ENCODE measurements at regions not wholly inside any gene's neighbourhood (a gene's known extent, or its start where the extent isn't known, plus 50 kb on each side); places are given as distances from the start of the nearest gene placed in this dataset.
"Not testable (repeated sequence)": the region's sequence is repeated elsewhere in the genome, so short reads cannot be mapped to it uniquely, and the experiment has no call there.

- H3K9me3 Mint-ChIP-seq = peaks cover 7% of the 10 kb centered on the region in 3 donors
- H3K27ac Mint-ChIP-seq = no peak overlapping the region
- H3K36me3 Mint-ChIP-seq = no peaks in the 10 kb centered on the region
- H3K27me3 Mint-ChIP-seq = peaks cover 3% of the 10 kb centered on the region
- peaks cover 0 to 2% (median 0%) of the 10 kb centered on the region in 3 donors for H3K4me1 Mint-ChIP-seq
- H3K4me3 Mint-ChIP-seq = no peak overlapping the region
Measured at GRCh38 chrX:475926-476723, 89.4 kb upstream of the PPP2R3B start.

GRCh38 chrX:476724-477075 is 90.0 kb upstream of the PPP2R3B start:
- Mint-ChIP-seq H3K9me3 (peaks cover 5 to 7% (median 6%) of the 10 kb centered on the region in 3 donors), H3K4me1 (peaks cover 0 to under 1% (median 0%) of the 10 kb centered on the region in 3 donors), H3K27ac (no peak overlapping the region), H3K36me3 (no peaks in the 10 kb centered on the region), H3K4me3 (no peak overlapping the region), H3K27me3 (peaks cover 3% of the 10 kb centered on the region)

GRCh38 chrX:477441-478012 is 90.8 kb upstream of the PPP2R3B start:
- H3K9me3 Mint-ChIP-seq = peaks cover 0 to 7% (median 5%) of the 10 kb centered on the region in 3 donors
- H3K4me3 Mint-ChIP-seq = no peak overlapping the region
- no peaks in the 10 kb centered on the region for H3K36me3 Mint-ChIP-seq
- H3K27ac Mint-ChIP-seq = peak overlapping the region in 1 of 3 donors; percentile 5
- peaks cover 3% of the 10 kb centered on the region for H3K27me3 Mint-ChIP-seq
- peaks cover 0 to 2% (median 0%) of the 10 kb centered on the region in 3 donors for H3K4me1 Mint-ChIP-seq

- Mint-ChIP-seq H3K9me3 (peaks cover 0 to 3% (median 2%) of the 10 kb centered on the region in 3 donors), H3K4me1 (peaks cover 0 to 2% (median 0%) of the 10 kb centered on the region in 3 donors), H3K36me3 (no peaks in the 10 kb centered on the region), H3K27ac (no peak overlapping the region), H3K4me3 (no peak overlapping the region), H3K27me3 (peaks cover 3% of the 10 kb centered on the region)
Measured at GRCh38 chrX:479273-479981, 92.7 kb upstream of the PPP2R3B start.

- Mint-ChIP-seq H3K4me3 (no peak overlapping the region), H3K36me3 (no peaks in the 10 kb centered on the region), H3K4me1 (peaks cover 0 to 2% (median 0%) of the 10 kb centered on the region in 3 donors), H3K27me3 (peaks cover 3% of the 10 kb centered on the region), H3K9me3 (peaks cover 0 to 6% (median 0%) of the 10 kb centered on the region in 3 donors), H3K27ac (no peak overlapping the region)
Measured at GRCh38 chrX:480861-481417, 94.2 kb upstream of the PPP2R3B start.

- no peak overlapping the region for H3K4me3 Mint-ChIP-seq
- no peaks in the 10 kb centered on the region for H3K36me3 Mint-ChIP-seq
- peaks cover 3% of the 10 kb centered on the region for H3K27me3 Mint-ChIP-seq
- peak overlapping the region in 1 of 3 donors; percentile 63 for H3K27ac Mint-ChIP-seq
- peaks cover 0 to 2% (median 0%) of the 10 kb centered on the region in 3 donors for H3K4me1 Mint-ChIP-seq
- H3K9me3 Mint-ChIP-seq = peaks cover 0 to 4% (median 0%) of the 10 kb centered on the region in 3 donors
Measured at GRCh38 chrX:482192-482701, 95.5 kb upstream of the PPP2R3B start.

- Mint-ChIP-seq H3K4me3 (no peak overlapping the region), H3K9me3 (peaks cover 0 to 3% (median 0%) of the 10 kb centered on the region in 3 donors), H3K27me3 (peaks cover 2% of the 10 kb centered on the region), H3K27ac (no peak overlapping the region), H3K4me1 (peaks cover 0 to 2% (median 0%) of the 10 kb centered on the region in 3 donors), H3K36me3 (no peaks in the 10 kb centered on the region)
Measured at GRCh38 chrX:482702-483203, 96.0 kb upstream of the PPP2R3B start.

- no peaks in the 10 kb centered on the region for H3K36me3 Mint-ChIP-seq
- peak overlapping the region in 1 of 4 donors; percentile 68 for H3K4me3 Mint-ChIP-seq
- no peak overlapping the region for H3K27ac Mint-ChIP-seq
- peaks cover 0 to 3% (median 0%) of the 10 kb centered on the region in 3 donors for H3K9me3 Mint-ChIP-seq
- no peaks in the 10 kb centered on the region for H3K27me3 Mint-ChIP-seq
- peaks cover 0 to 2% (median 0%) of the 10 kb centered on the region in 3 donors for H3K4me1 Mint-ChIP-seq
Measured at GRCh38 chrX:485368-485767, 98.7 kb upstream of the PPP2R3B start.

- H3K27me3 Mint-ChIP-seq = no peaks in the 10 kb centered on the region
- H3K27ac Mint-ChIP-seq = no peak overlapping the region
- no peaks in the 10 kb centered on the region for H3K36me3 Mint-ChIP-seq
- peaks cover 0 to 2% (median 0%) of the 10 kb centered on the region in 3 donors for H3K4me1 Mint-ChIP-seq
- no peak overlapping the region for H3K4me3 Mint-ChIP-seq
- H3K9me3 Mint-ChIP-seq = peaks cover 0 to 3% (median 0%) of the 10 kb centered on the region in 3 donors
Measured at GRCh38 chrX:486325-486724, 99.6 kb upstream of the PPP2R3B start.

- peaks cover 0 to 3% (median 0%) of the 10 kb centered on the region in 3 donors for H3K9me3 Mint-ChIP-seq
- no peaks in the 10 kb centered on the region for H3K4me1 Mint-ChIP-seq
- H3K27me3 Mint-ChIP-seq = no peaks in the 10 kb centered on the region
- H3K27ac Mint-ChIP-seq = peak overlapping the region in 1 of 3 donors; percentile 94
- H3K4me3 Mint-ChIP-seq = no peak overlapping the region
- no peaks in the 10 kb centered on the region for H3K36me3 Mint-ChIP-seq
Measured at GRCh38 chrX:487836-488235, 101.1 kb upstream of the PPP2R3B start.

- H3K27ac Mint-ChIP-seq = no peak overlapping the region
- H3K4me1 Mint-ChIP-seq = no peaks in the 10 kb centered on the region
- H3K27me3 Mint-ChIP-seq = no peaks in the 10 kb centered on the region
Measured at GRCh38 chrX:489820-490219, 103.1 kb upstream of the PPP2R3B start.

GRCh38 chrX:497186-498014 is 110.7 kb upstream of the PPP2R3B start:
- Mint-ChIP-seq H3K4me3 (no peak overlapping the region), H3K27me3 (peaks cover 7% of the 10 kb centered on the region), H3K9me3 (peaks cover 0 to 7% (median 2%) of the 10 kb centered on the region in 3 donors), H3K27ac (no peak overlapping the region), H3K36me3 (no peaks in the 10 kb centered on the region), H3K4me1 (no peaks in the 10 kb centered on the region)

More at GRCh38 chrX:489820-490219, 103.1 kb upstream of the PPP2R3B start:
- H3K9me3 Mint-ChIP-seq = peaks cover 0 to 3% (median 2%) of the 10 kb centered on the region in 3 donors
- no peaks in the 10 kb centered on the region for H3K36me3 Mint-ChIP-seq
- H3K4me3 Mint-ChIP-seq = no peak overlapping the region

GRCh38 chrX:498901-499300 is 112.2 kb upstream of the PPP2R3B start:
- not testable (repeated sequence) for H3K27me3 Mint-ChIP-seq, H3K4me3 Mint-ChIP-seq, H3K36me3 Mint-ChIP-seq, H3K9me3 Mint-ChIP-seq, H3K4me1 Mint-ChIP-seq, H3K27ac Mint-ChIP-seq

- peaks cover 4 to 5% (median 4%) of the 10 kb centered on the region in 3 donors for H3K9me3 Mint-ChIP-seq
- peaks cover 7% of the 10 kb centered on the region for H3K27me3 Mint-ChIP-seq
- no peak overlapping the region for H3K4me3 Mint-ChIP-seq
- no peaks in the 10 kb centered on the region for H3K4me1 Mint-ChIP-seq
- no peaks in the 10 kb centered on the region for H3K36me3 Mint-ChIP-seq
- H3K27ac Mint-ChIP-seq = peak overlapping the region in 2 of 3 donors; percentile 13 to 19
Measured at GRCh38 chrX:499870-500364, 113.2 kb upstream of the PPP2R3B start.
